ENCODE measurements at regions not wholly inside any gene's neighbourhood (a gene's known extent, or its start where the extent isn't known, plus 50 kb on each side); places are given as distances from the start of the nearest gene placed in this dataset.

DNA sequence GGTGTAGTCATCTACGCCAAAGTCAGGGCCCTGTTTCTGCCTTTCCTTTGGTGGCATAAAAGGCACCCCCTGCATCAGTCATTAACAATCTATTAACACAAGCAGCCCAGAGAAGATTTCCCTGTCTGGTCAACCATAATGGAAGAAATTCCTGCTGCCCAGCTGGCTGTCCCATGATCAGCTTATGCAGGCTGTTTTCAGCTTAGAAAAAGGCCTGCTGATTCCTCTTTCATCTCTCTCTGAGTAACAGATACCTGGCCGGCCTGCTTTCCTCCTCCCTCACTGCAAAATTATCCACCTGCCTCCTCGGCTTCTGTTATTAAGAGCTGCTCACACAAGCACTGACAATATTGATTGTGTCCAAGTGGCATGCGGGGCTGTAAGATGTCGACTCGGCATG lies 70.3 kb upstream of the MMP2 start:
- TF ChIP-seq, protein P1, sequence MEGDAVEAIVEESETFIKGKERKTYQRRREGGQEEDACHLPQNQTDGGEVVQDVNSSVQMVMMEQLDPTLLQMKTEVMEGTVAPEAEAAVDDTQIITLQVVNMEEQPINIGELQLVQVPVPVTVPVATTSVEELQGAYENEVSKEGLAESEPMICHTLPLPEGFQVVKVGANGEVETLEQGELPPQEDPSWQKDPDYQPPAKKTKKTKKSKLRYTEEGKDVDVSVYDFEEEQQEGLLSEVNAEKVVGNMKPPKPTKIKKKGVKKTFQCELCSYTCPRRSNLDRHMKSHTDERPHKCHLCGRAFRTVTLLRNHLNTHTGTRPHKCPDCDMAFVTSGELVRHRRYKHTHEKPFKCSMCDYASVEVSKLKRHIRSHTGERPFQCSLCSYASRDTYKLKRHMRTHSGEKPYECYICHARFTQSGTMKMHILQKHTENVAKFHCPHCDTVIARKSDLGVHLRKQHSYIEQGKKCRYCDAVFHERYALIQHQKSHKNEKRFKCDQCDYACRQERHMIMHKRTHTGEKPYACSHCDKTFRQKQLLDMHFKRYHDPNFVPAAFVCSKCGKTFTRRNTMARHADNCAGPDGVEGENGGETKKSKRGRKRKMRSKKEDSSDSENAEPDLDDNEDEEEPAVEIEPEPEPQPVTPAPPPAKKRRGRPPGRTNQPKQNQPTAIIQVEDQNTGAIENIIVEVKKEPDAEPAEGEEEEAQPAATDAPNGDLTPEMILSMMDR (conservative IDR thresholded peaks at IDR 0.05; ENCODE audit: low read length) = no peak
- TF ChIP-seq EZH2phosphoT487 (IDR thresholded peaks at IDR 0.05; ENCODE audit: borderline replicate concordance, low read depth, low read length) = no peak
